GM04504 (cell line): ENCODE measurements at regions not wholly inside any gene's neighbourhood (a gene's known extent, or its start where the extent isn't known, plus 50 kb on each side); places are given as distances from the start of the nearest gene placed in this dataset.
"Not testable (repeated sequence)": the region's sequence is repeated elsewhere in the genome, so short reads cannot be mapped to it uniquely, and the experiment has no call there.

ENCODE experiments used
- DNase-seq: peaks from one replicate; pipeline ENCODE4 v3.0.0-alpha.2; 2012; ENCODE audit warnings: low read depth

- no peak for DNase-seq
Observed at GRCh38 chrX:112367065-112367464, 284.5 kb upstream of the TRPC5 start.

GRCh38 chrX:112359906-112360305 lies 277.3 kb upstream of the TRPC5 start:
- no peak for DNase-seq

- no peak for DNase-seq
Observed at GRCh38 chrX:112355931-112356330, 273.4 kb upstream of the TRPC5 start.

- DNase-seq: no peak
Observed at GRCh38 chrX:112341598-112341997, 259.0 kb upstream of the TRPC5 start.

- no peak for DNase-seq
Observed at GRCh38 chrX:112313201-112313600, 230.6 kb upstream of the TRPC5 start.

GRCh38 chrX:112306027-112306426 lies 223.5 kb upstream of the TRPC5 start:
- DNase-seq: no peak

- no peak for DNase-seq
Observed at GRCh38 chrX:112279940-112280339, 197.4 kb upstream of the TRPC5 start.

- DNase-seq: no peak
Observed at GRCh38 chrX:112270991-112271390, 188.4 kb upstream of the TRPC5 start.

GRCh38 chrX:112266136-112266535 lies 183.6 kb upstream of the TRPC5 start:
- no peak for DNase-seq

- DNase-seq: no peak
Observed at GRCh38 chrX:112259375-112259774, 176.8 kb upstream of the TRPC5 start.

- no peak for DNase-seq
Observed at GRCh38 chrX:112254896-112255295, 172.3 kb upstream of the TRPC5 start.

- no peak for DNase-seq
Observed at GRCh38 chrX:112247714-112248113, 165.1 kb upstream of the TRPC5 start.

GRCh38 chrX:112235547-112235946 lies 153.0 kb upstream of the TRPC5 start:
- no peak for DNase-seq

- DNase-seq: no peak
Observed at GRCh38 chrX:112233164-112233563, 150.6 kb upstream of the TRPC5 start.

GRCh38 chrX:112226795-112227194 lies 144.2 kb upstream of the TRPC5 start:
- DNase-seq: not testable (repeated sequence)

- no peak for DNase-seq
Observed at GRCh38 chrX:112223391-112223790, 140.8 kb upstream of the TRPC5 start.

- no peak for DNase-seq
Observed at GRCh38 chrX:112218388-112218787, 135.8 kb upstream of the TRPC5 start.

GRCh38 chrX:112211459-112211858 lies 128.9 kb upstream of the TRPC5 start:
- no peak for DNase-seq

- no peak for DNase-seq
Observed at GRCh38 chrX:112197840-112198239, 115.3 kb upstream of the TRPC5 start.

GRCh38 chrX:112190646-112191045 lies 108.1 kb upstream of the TRPC5 start:
- no peak for DNase-seq

- DNase-seq: not testable (repeated sequence)
Observed at GRCh38 chrX:112181361-112181760, 98.8 kb upstream of the TRPC5 start.

- no peak for DNase-seq
Observed at GRCh38 chrX:112164420-112164819, 81.8 kb upstream of the TRPC5 start.

GRCh38 chrX:112163906-112164305 lies 81.3 kb upstream of the TRPC5 start:
- no peak for DNase-seq

- DNase-seq: no peak
Observed at GRCh38 chrX:112148397-112148796, 65.8 kb upstream of the TRPC5 start.

GRCh38 chrX:112147206-112147605 lies 64.6 kb upstream of the TRPC5 start:
- no peak for DNase-seq
